Smooth muscle cell (in vitro differentiated cells): ENCODE measurements at regions not wholly inside any gene's neighbourhood (a gene's known extent, or its start where the extent isn't known, plus 50 kb on each side); places are given as distances from the start of the nearest gene placed in this dataset.

Experiments used
- DNase-seq: peaks from one replicate; lab custom pipeline; 2025; ENCODE audit not compliant: unreplicated experiment; lab: John Stamatoyannopoulos, UW
- H2AFZ ChIP-seq: fragments of 200-600 bp; sonication (generic); 2 replicates; pipeline ENCODE4 v1.6.0; 2016; ENCODE audit warnings: antibody characterized with exemption, low read depth, mild to moderate bottlenecking
- H3F3A ChIP-seq: fragments of 200-600 bp; sonication (generic); 2 replicates; pipeline ENCODE4 v1.6.0; 2017; ENCODE audit warnings: antibody characterized with exemption, low read depth
- H3K27ac ChIP-seq: fragments of 200-600 bp; sonication (generic); 2 replicates; pipeline ENCODE4 v1.5.1; 2016; ENCODE audit warnings: low read depth, mild to moderate bottlenecking
- H3K27me3 ChIP-seq: fragments of 200-600 bp; sonication (generic); 2 replicates; pipeline ENCODE4 v1.6.1; 2016; ENCODE audit warnings: low read depth, mild to moderate bottlenecking
- H3K36me3 ChIP-seq: fragments of 200-600 bp; sonication (generic); 2 replicates; pipeline ENCODE4 v1.5.1; 2016; ENCODE audit warnings: low read depth
- H3K4me1 ChIP-seq: fragments of 200-600 bp; sonication (generic); 2 replicates; pipeline ENCODE4 v1.5.1; 2016; ENCODE audit warnings: low read depth
- H3K4me2 ChIP-seq: fragments of 200-600 bp; sonication (generic); 2 replicates; pipeline ENCODE4 v1.6.0; 2016; ENCODE audit warnings: mild to moderate bottlenecking
- H3K4me3 ChIP-seq: fragments of 200-600 bp; sonication (generic); 2 replicates; pipeline ENCODE4 v1.5.1; 2016; ENCODE audit warnings: mild to moderate bottlenecking
- H3K79me2 ChIP-seq: fragments of 200-600 bp; sonication (generic); 2 replicates; pipeline ENCODE4 v1.6.0; 2016; ENCODE audit warnings: low read depth, mild to moderate bottlenecking
- H3K9ac ChIP-seq: fragments of 200-600 bp; sonication (generic); 2 replicates; pipeline ENCODE4 v1.6.0; 2016; ENCODE audit warnings: low read depth
- H3K9me3 ChIP-seq: fragments of 200-600 bp; sonication (generic); replicated peaks from 2 replicates; pipeline ENCODE4 v1.5.1; 2016; ENCODE audit warnings: low read depth
- H4K20me1 ChIP-seq: fragments of 200-600 bp; sonication (generic); 2 replicates; pipeline ENCODE4 v1.6.0; 2016; ENCODE audit warnings: low read depth
- CTCF ChIP-seq: fragments of 200-600 bp; sonication (generic); IDR thresholded peaks from 2 replicates; pipeline ENCODE4 v1.5.1; 2017; ENCODE audit warnings: borderline replicate concordance, mild to moderate bottlenecking, antibody characterized with exemption; ENCODE audit not compliant: insufficient read depth, poor library complexity, severe bottlenecking
- WGBS: methylation state at CpG from one replicate; pipeline ENCODE4 v1.1.7; 2016; ENCODE audit warnings: low lambda C conversion rate; 5-methylcytosine and 5-hydroxymethylcytosine counted together

GRCh38 chr6:48197941-48198340 is 86.9 kb upstream of the PTCHD4 start:
- Histone ChIP-seq H4K20me1 (no peaks in the 10 kb centered on the region), H3K4me1 (peaks cover 6% of the 10 kb centered on the region), H3K4me3 (no peak overlapping the region), H3K4me2 (no peak overlapping the region), H3F3A (no peaks in the 10 kb centered on the region), H3K9me3 (no peaks in the 10 kb centered on the region), H3K27me3 (peaks cover 7% of the 10 kb centered on the region), H3K27ac (no peak overlapping the region), H3K36me3 (no peaks in the 10 kb centered on the region), H2AFZ (no peak overlapping the region), H3K9ac (no peak overlapping the region), H3K79me2 (no peaks in the 10 kb centered on the region)
- no peak for TF ChIP-seq CTCF
- WGBS, result 81% methylated on average over 2 of the region's 2 CpGs
- DNase-seq, result no peak

GRCh38 chr6:48194596-48195295 is 83.7 kb upstream of the PTCHD4 start:
- DNase-seq, result no peak
- WGBS, result 95% methylated on average over 7 of the region's 7 CpGs
- H2AFZ ChIP-seq, result no peak overlapping the region
- H3K9ac ChIP-seq, result no peak overlapping the region
- no peaks in the 10 kb centered on the region for H3F3A ChIP-seq
- no peak overlapping the region for H3K4me3 ChIP-seq
- H3K4me1 ChIP-seq, result no peaks in the 10 kb centered on the region
- H3K79me2 ChIP-seq, result no peaks in the 10 kb centered on the region
- H3K36me3 ChIP-seq, result no peaks in the 10 kb centered on the region
- no peak overlapping the region for H3K4me2 ChIP-seq
- peaks cover 9% of the 10 kb centered on the region for H3K27me3 ChIP-seq
- H3K27ac ChIP-seq, result no peak overlapping the region
- no peaks in the 10 kb centered on the region for H3K9me3 ChIP-seq
- H4K20me1 ChIP-seq, result no peaks in the 10 kb centered on the region
- no peak for TF ChIP-seq CTCF

- no peak for DNase-seq
- H3K9me3 ChIP-seq, result no peaks in the 10 kb centered on the region
- H3K27ac ChIP-seq, result no peak overlapping the region
- H3K4me1 ChIP-seq, result no peaks in the 10 kb centered on the region
- H3K36me3 ChIP-seq, result no peaks in the 10 kb centered on the region
- no peaks in the 10 kb centered on the region for H3K79me2 ChIP-seq
- TF ChIP-seq CTCF, result no peak
- WGBS, result 96% methylated on average over 2 of the region's 2 CpGs
- H3K27me3 ChIP-seq, result peaks cover 4% of the 10 kb centered on the region
- no peaks in the 10 kb centered on the region for H4K20me1 ChIP-seq
- no peak overlapping the region for H3K4me2 ChIP-seq
- no peak overlapping the region for H3K4me3 ChIP-seq
- no peak overlapping the region for H2AFZ ChIP-seq
- H3F3A ChIP-seq, result no peaks in the 10 kb centered on the region
- H3K9ac ChIP-seq, result no peak overlapping the region
Measured at GRCh38 chr6:48188158-48188557, 77.2 kb upstream of the PTCHD4 start.

GRCh38 chr6:48186746-48187145 is 75.7 kb upstream of the PTCHD4 start:
- Histone ChIP-seq H3F3A (no peaks in the 10 kb centered on the region), H3K9me3 (no peaks in the 10 kb centered on the region), H3K27ac (no peak overlapping the region), H3K9ac (no peak overlapping the region), H3K4me2 (no peak overlapping the region), H3K4me3 (no peak overlapping the region), H3K27me3 (no peaks in the 10 kb centered on the region), H2AFZ (no peak overlapping the region), H3K79me2 (no peaks in the 10 kb centered on the region), H3K36me3 (no peaks in the 10 kb centered on the region), H4K20me1 (no peaks in the 10 kb centered on the region), H3K4me1 (no peaks in the 10 kb centered on the region)
- WGBS, result 89% methylated on average over 1 of the region's 1 CpG
- no peak for TF ChIP-seq CTCF
- no peak for DNase-seq
